ENCODE measurements at regions not wholly inside any gene's neighbourhood (a gene's known extent, or its start where the extent isn't known, plus 50 kb on each side); places are given as distances from the start of the nearest gene placed in this dataset.

DNA sequence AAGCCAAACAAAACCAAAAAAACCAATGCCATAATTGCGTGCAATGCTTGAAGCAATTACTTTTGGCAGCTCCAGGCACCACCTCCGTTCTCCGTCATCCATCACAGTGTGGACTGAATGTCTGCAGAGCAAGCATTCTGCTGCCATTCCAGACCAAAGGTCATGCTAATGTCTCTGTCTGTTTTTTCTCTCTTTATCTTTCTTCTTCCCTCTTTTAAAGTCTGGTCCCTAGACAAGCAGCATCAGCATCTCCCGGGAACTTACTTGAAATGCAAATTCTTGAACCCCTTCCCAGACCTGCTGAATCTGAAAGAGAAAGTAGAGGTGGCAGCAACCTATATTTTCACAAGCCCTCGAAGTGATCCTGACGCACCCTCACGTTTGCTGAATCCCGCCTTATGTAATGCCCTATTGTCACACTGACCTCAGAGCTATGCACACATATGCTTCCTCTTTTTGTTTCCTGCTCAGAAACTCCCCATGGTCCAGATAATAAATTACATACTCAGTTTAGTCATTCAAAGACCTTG, 297.3 kb upstream of the PROK2 start:
- H3K4me1 Mint-ChIP-seq, result peaks cover 21% of the 10 kb centered on the region
- ATAC-seq, result no peak
- H3K4me3 Mint-ChIP-seq, result no peak overlapping the region
- H3K79me2 ChIP-seq (replicated peaks; ENCODE audit: insufficient read depth), result no peaks in the 10 kb centered on the region
- peaks cover 17% of the 10 kb centered on the region; the same call in 1 of the 2 replicates for H3K4me1 ChIP-seq (ENCODE audit: insufficient read depth)
- no peaks in the 10 kb centered on the region for H3F3A ChIP-seq (replicated peaks; ENCODE audit: low read depth)
- DNase-seq (ENCODE audit: low spot score), result no peak
- H2AFZ ChIP-seq, result no peak overlapping the region
- H3K27me3 Mint-ChIP-seq (ENCODE audit: insufficient read depth, low read depth, poor library complexity), result peaks cover 5% of the 10 kb centered on the region
- H4K20me1 ChIP-seq (replicated peaks; ENCODE audit: insufficient read depth), result no peaks in the 10 kb centered on the region
- no peak overlapping the region for H3K27ac ChIP-seq (ENCODE audit: low read depth)
- no peak overlapping the region for H3K4me3 ChIP-seq
- H3K27ac Mint-ChIP-seq, result no peak overlapping the region
- peaks cover 2% of the 10 kb centered on the region; the same call in 2 of the 3 replicates for H3K36me3 Mint-ChIP-seq (ENCODE audit: low read depth)
- no peak overlapping the region for H3K4me2 ChIP-seq
- no peaks in the 10 kb centered on the region for H3K27me3 ChIP-seq (ENCODE audit: insufficient read depth)
- H3K9me2 ChIP-seq (ENCODE audit: insufficient read depth), result peaks cover 11% of the 10 kb centered on the region
- no peak for TF ChIP-seq EZH2phosphoT487 (IDR thresholded peaks at IDR 0.05; ENCODE audit: unreplicated experiment)
- no peaks in the 10 kb centered on the region for H3K36me3 ChIP-seq (ENCODE audit: insufficient read depth)
- H3K9me3 Mint-ChIP-seq, result peaks cover 5% of the 10 kb centered on the region

DNA sequence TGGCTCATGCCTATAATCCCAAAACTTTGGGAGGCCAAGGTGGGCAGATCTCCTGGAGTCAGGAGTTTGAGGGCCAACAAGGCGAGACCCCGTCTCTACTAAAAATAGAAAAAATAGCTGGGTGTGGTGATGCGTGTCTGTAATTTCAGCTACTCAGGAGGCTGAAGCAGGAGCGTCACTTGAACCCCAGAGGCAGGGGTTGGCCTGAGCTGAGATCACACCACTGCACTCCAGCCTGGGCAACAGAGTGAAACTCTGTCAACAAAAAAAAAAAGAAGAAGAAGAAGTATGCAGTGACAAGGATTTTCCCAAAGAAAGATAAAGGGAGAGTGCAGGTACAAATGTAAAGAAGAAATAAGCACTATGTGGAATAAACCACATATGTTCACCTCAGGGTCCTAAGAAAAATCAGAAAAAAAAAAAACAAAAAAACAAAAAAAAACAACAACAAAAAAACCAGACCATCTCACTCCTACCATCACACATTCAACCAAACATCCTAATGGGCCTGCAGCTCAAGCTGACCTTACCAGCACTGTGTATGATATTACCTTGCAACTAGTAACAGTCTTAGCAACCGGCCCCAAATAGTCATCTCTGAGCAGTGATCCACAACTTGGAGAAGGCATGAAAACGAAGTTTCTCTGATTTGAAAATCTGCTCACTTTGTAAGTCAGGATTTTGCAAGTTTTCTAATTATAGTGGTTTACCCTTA, 296.7 kb upstream of the PROK2 start:
- Histone ChIP-seq H2AFZ (no peak overlapping the region), H3K9me2 (ENCODE audit: insufficient read depth) (peaks cover 11% of the 10 kb centered on the region), H3K36me3 (ENCODE audit: insufficient read depth) (no peaks in the 10 kb centered on the region), H3K4me3 (no peak overlapping the region), H3K79me2 (replicated peaks; ENCODE audit: insufficient read depth) (no peaks in the 10 kb centered on the region), H4K20me1 (replicated peaks; ENCODE audit: insufficient read depth) (no peaks in the 10 kb centered on the region), H3F3A (replicated peaks; ENCODE audit: low read depth) (no peaks in the 10 kb centered on the region), H3K27me3 (ENCODE audit: insufficient read depth) (no peaks in the 10 kb centered on the region), H3K4me2 (no peak overlapping the region), H3K27ac (ENCODE audit: low read depth) (no peak overlapping the region), H3K4me1 (ENCODE audit: insufficient read depth) (peaks cover 17% of the 10 kb centered on the region; the same call in 1 of the 2 replicates)
- H3K4me1 Mint-ChIP-seq, result peaks cover 21% of the 10 kb centered on the region
- H3K4me3 Mint-ChIP-seq, result no peak overlapping the region
- DNase-seq (ENCODE audit: low spot score) (no peak), ATAC-seq (no peak)
- peaks cover 7% of the 10 kb centered on the region; the same call in 2 of the 3 replicates for H3K36me3 Mint-ChIP-seq (ENCODE audit: low read depth)
- H3K27ac Mint-ChIP-seq, result no peak overlapping the region
- H3K27me3 Mint-ChIP-seq (ENCODE audit: insufficient read depth, low read depth, poor library complexity), result peaks cover 2% of the 10 kb centered on the region
- TF ChIP-seq POLR2AphosphoS5 (IDR thresholded peaks at IDR 0.05; ENCODE audit: low read depth) (no peak), NANOG (IDR thresholded peaks at IDR 0.05; ENCODE audit: borderline replicate concordance) (no peak), EZH2 (IDR thresholded peaks at IDR 0.05; ENCODE audit: low read depth, unreplicated experiment) (no peak), ZNF331 (CRISPR knock-in tag; IDR thresholded peaks at IDR 0.05; ENCODE audit: low read depth) (no peak)
- TF ChIP-seq, protein P1, sequence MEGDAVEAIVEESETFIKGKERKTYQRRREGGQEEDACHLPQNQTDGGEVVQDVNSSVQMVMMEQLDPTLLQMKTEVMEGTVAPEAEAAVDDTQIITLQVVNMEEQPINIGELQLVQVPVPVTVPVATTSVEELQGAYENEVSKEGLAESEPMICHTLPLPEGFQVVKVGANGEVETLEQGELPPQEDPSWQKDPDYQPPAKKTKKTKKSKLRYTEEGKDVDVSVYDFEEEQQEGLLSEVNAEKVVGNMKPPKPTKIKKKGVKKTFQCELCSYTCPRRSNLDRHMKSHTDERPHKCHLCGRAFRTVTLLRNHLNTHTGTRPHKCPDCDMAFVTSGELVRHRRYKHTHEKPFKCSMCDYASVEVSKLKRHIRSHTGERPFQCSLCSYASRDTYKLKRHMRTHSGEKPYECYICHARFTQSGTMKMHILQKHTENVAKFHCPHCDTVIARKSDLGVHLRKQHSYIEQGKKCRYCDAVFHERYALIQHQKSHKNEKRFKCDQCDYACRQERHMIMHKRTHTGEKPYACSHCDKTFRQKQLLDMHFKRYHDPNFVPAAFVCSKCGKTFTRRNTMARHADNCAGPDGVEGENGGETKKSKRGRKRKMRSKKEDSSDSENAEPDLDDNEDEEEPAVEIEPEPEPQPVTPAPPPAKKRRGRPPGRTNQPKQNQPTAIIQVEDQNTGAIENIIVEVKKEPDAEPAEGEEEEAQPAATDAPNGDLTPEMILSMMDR (conservative IDR thresholded peaks at IDR 0.05; ENCODE audit: low read depth in 2 of 2), result no peak
- TF ChIP-seq, protein P2, sequence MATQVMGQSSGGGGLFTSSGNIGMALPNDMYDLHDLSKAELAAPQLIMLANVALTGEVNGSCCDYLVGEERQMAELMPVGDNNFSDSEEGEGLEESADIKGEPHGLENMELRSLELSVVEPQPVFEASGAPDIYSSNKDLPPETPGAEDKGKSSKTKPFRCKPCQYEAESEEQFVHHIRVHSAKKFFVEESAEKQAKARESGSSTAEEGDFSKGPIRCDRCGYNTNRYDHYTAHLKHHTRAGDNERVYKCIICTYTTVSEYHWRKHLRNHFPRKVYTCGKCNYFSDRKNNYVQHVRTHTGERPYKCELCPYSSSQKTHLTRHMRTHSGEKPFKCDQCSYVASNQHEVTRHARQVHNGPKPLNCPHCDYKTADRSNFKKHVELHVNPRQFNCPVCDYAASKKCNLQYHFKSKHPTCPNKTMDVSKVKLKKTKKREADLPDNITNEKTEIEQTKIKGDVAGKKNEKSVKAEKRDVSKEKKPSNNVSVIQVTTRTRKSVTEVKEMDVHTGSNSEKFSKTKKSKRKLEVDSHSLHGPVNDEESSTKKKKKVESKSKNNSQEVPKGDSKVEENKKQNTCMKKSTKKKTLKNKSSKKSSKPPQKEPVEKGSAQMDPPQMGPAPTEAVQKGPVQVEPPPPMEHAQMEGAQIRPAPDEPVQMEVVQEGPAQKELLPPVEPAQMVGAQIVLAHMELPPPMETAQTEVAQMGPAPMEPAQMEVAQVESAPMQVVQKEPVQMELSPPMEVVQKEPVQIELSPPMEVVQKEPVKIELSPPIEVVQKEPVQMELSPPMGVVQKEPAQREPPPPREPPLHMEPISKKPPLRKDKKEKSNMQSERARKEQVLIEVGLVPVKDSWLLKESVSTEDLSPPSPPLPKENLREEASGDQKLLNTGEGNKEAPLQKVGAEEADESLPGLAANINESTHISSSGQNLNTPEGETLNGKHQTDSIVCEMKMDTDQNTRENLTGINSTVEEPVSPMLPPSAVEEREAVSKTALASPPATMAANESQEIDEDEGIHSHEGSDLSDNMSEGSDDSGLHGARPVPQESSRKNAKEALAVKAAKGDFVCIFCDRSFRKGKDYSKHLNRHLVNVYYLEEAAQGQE (IDR thresholded peaks at IDR 0.05; ENCODE audit: unreplicated experiment), result no peak
- H3K9me3 Mint-ChIP-seq, result peaks cover 10% of the 10 kb centered on the region
